HL-60 (cell line): ENCODE measurements at regions not wholly inside any gene's neighbourhood (a gene's known extent, or its start where the extent isn't known, plus 50 kb on each side); places are given as distances from the start of the nearest gene placed in this dataset.

ENCODE experiments used
- CTCF ChIP-seq: IDR thresholded peaks from one replicate; pipeline ENCODE4 v1.5.1; 2011; ENCODE audit warnings: low read length, control low read depth, inconsistent platforms; ENCODE audit not compliant: insufficient read depth
- POLR2AphosphoS5 ChIP-seq: IDR thresholded peaks from 2 replicates; pipeline ENCODE4 v1.6.1; 2012; ENCODE audit warnings: low read depth

DNA sequence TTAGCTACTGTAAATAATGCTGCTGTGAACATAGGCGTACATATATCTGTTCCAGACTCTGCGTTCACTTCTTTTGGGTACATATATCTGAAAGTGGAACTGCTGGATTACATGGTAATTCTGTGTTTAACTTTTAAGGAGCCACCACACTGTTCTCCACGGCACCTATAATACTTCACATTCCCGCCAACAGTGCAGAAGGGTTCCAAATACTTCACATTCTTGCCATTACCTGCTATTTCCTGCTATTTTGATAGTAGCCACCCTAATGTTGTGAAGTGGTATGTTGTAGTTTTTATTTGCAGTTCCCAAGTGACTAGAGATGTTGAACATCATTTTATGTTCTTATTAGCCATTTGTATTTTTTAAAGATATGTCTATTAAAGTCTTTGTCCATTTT, 377.4 kb upstream of the SLC10A2 start:
- TF ChIP-seq POLR2AphosphoS5, result no peak
- TF ChIP-seq CTCF, result no peak
